Type B pancreatic cell (in vitro differentiated cells): ENCODE measurements at regions not wholly inside any gene's neighbourhood (a gene's known extent, or its start where the extent isn't known, plus 50 kb on each side); places are given as distances from the start of the nearest gene placed in this dataset.

ENCODE experiments used
- DNase-seq: peaks from one replicate; pipeline ENCODE4 v3.0.0; 2021; ENCODE audit warnings: mixed read lengths; ENCODE audit not compliant: unreplicated experiment; ENCODE audit errors: extremely low spot score
- H3K27ac Mint-ChIP-seq: 2 replicates; pipeline ENCODE4 v1.8.0; 2021; ENCODE audit warnings: mild to moderate bottlenecking, mixed read lengths
- H3K27me3 Mint-ChIP-seq: 2 replicates; pipeline ENCODE4 v1.8.0; 2021; ENCODE audit warnings: mixed read lengths
- H3K36me3 Mint-ChIP-seq: 2 replicates; pipeline ENCODE4 v1.8.0; 2021; ENCODE audit warnings: mixed read lengths
- H3K4me1 Mint-ChIP-seq: one replicate; pipeline ENCODE4 v1.8.0; 2021; ENCODE audit warnings: mixed read lengths; ENCODE audit not compliant: unreplicated experiment
- H3K4me3 Mint-ChIP-seq: 2 replicates; pipeline ENCODE4 v1.8.0; 2021; ENCODE audit warnings: mild to moderate bottlenecking, mixed read lengths
- H3K9me3 Mint-ChIP-seq: 2 replicates; pipeline ENCODE4 v1.8.0; 2021; ENCODE audit warnings: mixed read lengths
- CTCF ChIP-seq: fragments of 200-600 bp; sonication (generic); conservative IDR thresholded peaks from 2 replicates; pipeline ENCODE4 v1.5.0; 2021; ENCODE audit warnings: antibody characterized with exemption, mild to moderate bottlenecking

- no peaks in the 10 kb centered on the region for H3K27me3 Mint-ChIP-seq
- no peak overlapping the region for H3K4me3 Mint-ChIP-seq
- H3K36me3 Mint-ChIP-seq: no peaks in the 10 kb centered on the region
- H3K27ac Mint-ChIP-seq: no peak overlapping the region
- peaks cover under 1% of the 10 kb centered on the region for H3K9me3 Mint-ChIP-seq
- H3K4me1 Mint-ChIP-seq: no peaks in the 10 kb centered on the region
- no peak for DNase-seq
- no peak for TF ChIP-seq CTCF
These were observed 275.0 kb downstream of the CBLN4 start for GRCh38 chr20:55730321-55730720.

- Mint-ChIP-seq H3K9me3 (peaks cover 4% of the 10 kb centered on the region), H3K4me1 (no peaks in the 10 kb centered on the region), H3K27me3 (no peaks in the 10 kb centered on the region), H3K27ac (no peak overlapping the region), H3K36me3 (no peaks in the 10 kb centered on the region), H3K4me3 (no peak overlapping the region)
- DNase-seq: no peak
- TF ChIP-seq CTCF: no peak
These were observed 290.6 kb downstream of the CBLN4 start for GRCh38 chr20:55714736-55715135.

GRCh38 chr20:55714082-55714481 lies 291.2 kb downstream of the CBLN4 start:
- no peaks in the 10 kb centered on the region for H3K27me3 Mint-ChIP-seq
- peaks cover 7% of the 10 kb centered on the region for H3K9me3 Mint-ChIP-seq
- no peak for TF ChIP-seq CTCF
- H3K27ac Mint-ChIP-seq: no peak overlapping the region
- no peak for DNase-seq
- no peaks in the 10 kb centered on the region for H3K36me3 Mint-ChIP-seq
- no peaks in the 10 kb centered on the region for H3K4me1 Mint-ChIP-seq
- no peak overlapping the region for H3K4me3 Mint-ChIP-seq

GRCh38 chr20:55704458-55704857 lies 300.9 kb downstream of the CBLN4 start:
- H3K36me3 Mint-ChIP-seq: no peaks in the 10 kb centered on the region
- no peak overlapping the region for H3K27ac Mint-ChIP-seq
- peaks cover 5% of the 10 kb centered on the region for H3K9me3 Mint-ChIP-seq
- H3K27me3 Mint-ChIP-seq: no peaks in the 10 kb centered on the region
- no peak overlapping the region for H3K4me3 Mint-ChIP-seq
- DNase-seq: no peak
- no peaks in the 10 kb centered on the region for H3K4me1 Mint-ChIP-seq
- no peak for TF ChIP-seq CTCF

- no peak for TF ChIP-seq CTCF
- Mint-ChIP-seq H3K4me3 (no peak overlapping the region), H3K36me3 (no peaks in the 10 kb centered on the region)
These were observed 303.9 kb downstream of the CBLN4 start for GRCh38 chr20:55701467-55701866.

GRCh38 chr20:55696520-55696919 lies 308.8 kb downstream of the CBLN4 start:
- no peak for TF ChIP-seq CTCF
- H3K27ac Mint-ChIP-seq: no peak overlapping the region
- H3K4me3 Mint-ChIP-seq: no peak overlapping the region
- no peaks in the 10 kb centered on the region for H3K27me3 Mint-ChIP-seq
- DNase-seq: no peak
- no peaks in the 10 kb centered on the region for H3K9me3 Mint-ChIP-seq
- no peaks in the 10 kb centered on the region for H3K4me1 Mint-ChIP-seq
- no peaks in the 10 kb centered on the region for H3K36me3 Mint-ChIP-seq

More at GRCh38 chr20:55701467-55701866, 303.9 kb downstream of the CBLN4 start:
- Mint-ChIP-seq H3K9me3 (no peaks in the 10 kb centered on the region), H3K27me3 (no peaks in the 10 kb centered on the region), H3K4me1 (no peaks in the 10 kb centered on the region), H3K27ac (no peak overlapping the region)
- DNase-seq: no peak
